Kidney tubule cell (primary cell): ENCODE measurements at regions not wholly inside any gene's neighbourhood (a gene's known extent, or its start where the extent isn't known, plus 50 kb on each side); places are given as distances from the start of the nearest gene placed in this dataset.

Experiments
- DNase-seq: peaks from one replicate; pipeline ENCODE4 v3.0.0-alpha.2; 2018; ENCODE audit warnings: low spot score

- DNase-seq: no peak
These were observed 52.0 kb upstream of the COL3A1 start for GRCh38 chr2:188922191-188922590.
